A549 (cell line): ENCODE measurements at regions not wholly inside any gene's neighbourhood (a gene's known extent, or its start where the extent isn't known, plus 50 kb on each side); places are given as distances from the start of the nearest gene placed in this dataset.
A peak's percentile ranks its signal among the peaks of the same experiment; 100 is the strongest.

Experiments
- ATAC-seq, 2 experiments: fragments of 200-7000 bp in 1 of 2; fragments of >200 bp in 1 of 2; cut with Nextera tagmentation in 1 of 2; cut with Tn5 transposase in 1 of 2; 3 replicates each; pipeline versions ENCODE4 v1.8.0 to v1.9.1; 2018 to 2020; ENCODE audit warnings: mild to moderate bottlenecking in 1 of 2, moderate library complexity in 1 of 2
- CTCF ChIA-PET: fragments of 300-600 bp; sonication (Branson Sonifier 250); formaldehyde crosslinking; extraction: SDS; loops from one replicate; lab custom pipeline; 2021; ENCODE audit warnings: antibody characterized with exemption, inconsistent platforms; lab: Yijun Ruan, JAX
- POLR2A ChIA-PET: fragments of 350-600 bp; formaldehyde crosslinking; extraction: SDS; loops from one replicate; lab custom pipeline; 2021; ENCODE audit warnings: antibody characterized with exemption, inconsistent platforms; lab: Yijun Ruan, JAX
- DNase-seq, 2 experiments: peaks; one replicate each; pipeline versions ENCODE4 v3.0.0 to v3.0.0-alpha.2; 2011 to 2016; ENCODE audit warnings: low read depth in 1 of 2, low spot score in 1 of 2
- FAIRE-seq: peaks from 2 replicates; lab custom pipeline; 2011; peaks lifted over from hg19 to GRCh38; lab: Jason Lieb, UNC
- H3K27ac ChIP-seq, 2 experiments: fragments of >200 bp; sonication (Bioruptor Twin); formaldehyde crosslinking; 3 replicates each; pipeline ENCODE4 v1.5.1; 2016 to 2017
- H3K4me1 ChIP-seq: fragments of >200 bp; sonication (Bioruptor Twin); formaldehyde crosslinking; 3 replicates; pipeline ENCODE4 v1.6.1; 2016
- H3K4me2 ChIP-seq: fragments of >200 bp; sonication (Bioruptor Twin); formaldehyde crosslinking; 3 replicates; pipeline ENCODE4 v1.6.1; 2016
- H3K4me3 ChIP-seq: fragments of >200 bp; sonication (Bioruptor Twin); formaldehyde crosslinking; 3 replicates; pipeline ENCODE4 v1.5.1; 2016
- H3K9me3 ChIP-seq: fragments of >200 bp; sonication (Bioruptor Twin); formaldehyde crosslinking; 3 replicates; pipeline ENCODE4 v1.6.1; 2016
- CHD4 ChIP-seq: fragments of 200-600 bp; sonication (generic); IDR thresholded peaks from 2 replicates; pipeline ENCODE4 v1.6.1; 2016; ENCODE audit warnings: antibody characterized with exemption, mild to moderate bottlenecking, borderline replicate concordance
- EP300 ChIP-seq, 2 experiments: fragments of >200 bp; sonication (Bioruptor Twin); formaldehyde crosslinking; IDR thresholded peaks; 2 replicates in 1 of 2; 3 replicates in 1 of 2; pipeline ENCODE4 v1.6.1; 2016 to 2017
- FOSB ChIP-seq: fragments of 250-450 bp; sonication (Bioruptor Pico); IDR thresholded peaks from 2 replicates; pipeline ENCODE4 v1.5.0; 2020; ENCODE audit warnings: mild to moderate bottlenecking, moderate library complexity
- GATA3 ChIP-seq: IDR thresholded peaks from 2 replicates; pipeline ENCODE4 v1.6.1; 2012; ENCODE audit warnings: borderline replicate concordance
- HEYL ChIP-seq: fragments of 250-450 bp; sonication (Bioruptor Pico); IDR thresholded peaks from 2 replicates; pipeline ENCODE4 v1.8.0; 2021; ENCODE audit warnings: mild to moderate bottlenecking, moderate library complexity
- HOXB5 ChIP-seq: fragments of 250-450 bp; sonication (Bioruptor Pico); IDR thresholded peaks from 2 replicates; pipeline ENCODE4 v1.5.0; 2020; ENCODE audit warnings: mild to moderate bottlenecking, moderate library complexity
- JUN ChIP-seq, 2 experiments: fragments of >200 bp; sonication (Bioruptor Twin); formaldehyde crosslinking; IDR thresholded peaks; 2 replicates in 1 of 2; 3 replicates in 1 of 2; pipeline ENCODE4 v1.6.1; 2016 to 2017
- KDM1A ChIP-seq: fragments of 200-600 bp; sonication (generic); IDR thresholded peaks from 2 replicates; pipeline ENCODE4 v1.6.1; 2016; ENCODE audit warnings: low read depth, mild to moderate bottlenecking
- MAFK ChIP-seq: fragments of 450-650 bp; IDR thresholded peaks from 2 replicates; pipeline ENCODE4 v1.6.1; 2014; ENCODE audit not compliant: partially characterized antibody
- MAZ ChIP-seq: fragments of 150-350 bp; IDR thresholded peaks from 2 replicates; pipeline ENCODE4 v1.6.1; 2014; ENCODE audit warnings: antibody characterized with exemption, low read depth, low read length, borderline replicate concordance
- MYC ChIP-seq: IDR thresholded peaks from 2 replicates; pipeline ENCODE4 v1.6.1; 2012; ENCODE audit warnings: mild to moderate bottlenecking, inconsistent platforms, low read length, improper control_type of control experiment, borderline replicate concordance
- POLR2AphosphoS2 ChIP-seq: conservative IDR thresholded peaks from 2 replicates; pipeline ENCODE4 v1.6.1; 2012; ENCODE audit warnings: low read length, improper control_type of control experiment, inconsistent platforms
- RAD21 ChIP-seq, 2 experiments: fragments of >200 bp in 1 of 2; sonication (Bioruptor Twin) in 1 of 2; formaldehyde crosslinking in 1 of 2; IDR thresholded peaks in 1 of 2; conservative IDR thresholded peaks in 1 of 2; 2 replicates in 1 of 2; 3 replicates in 1 of 2; pipeline ENCODE4 v1.6.1; 2012 to 2018; ENCODE audit warnings: inconsistent platforms in 1 of 2
- RCOR1 ChIP-seq: fragments of 150-350 bp; IDR thresholded peaks from 2 replicates; pipeline ENCODE4 v1.6.1; 2014; ENCODE audit warnings: antibody characterized with exemption, low read length, low read depth
- SREBF2 ChIP-seq: fragments of 450-650 bp; IDR thresholded peaks from 2 replicates; pipeline ENCODE4 v1.6.1; 2014; ENCODE audit warnings: mild to moderate bottlenecking, moderate library complexity
- ZFP36 ChIP-seq: fragments of 450-650 bp; IDR thresholded peaks from 2 replicates; pipeline ENCODE4 v1.6.1; 2014; ENCODE audit warnings: borderline replicate concordance; ENCODE audit not compliant: partially characterized antibody
- WGBS: methylation state at CpG from one replicate; pipeline ENCODE4 v1.1.6; 2017; ENCODE audit errors: missing lambda C conversion rate; 5-methylcytosine and 5-hydroxymethylcytosine counted together
- TF ChIP-seq, protein P1 (sequence below): fragments of >200 bp; sonication (Bioruptor Twin); formaldehyde crosslinking; IDR thresholded peaks from 2 replicates; pipeline ENCODE4 v1.6.1; 2016
- TF ChIP-seq, protein P2 (sequence below): fragments of 200-600 bp; sonication (generic); IDR thresholded peaks from 2 replicates; pipeline ENCODE4 v1.6.1; 2016; ENCODE audit warnings: antibody characterized with exemption, mild to moderate bottlenecking, moderate library complexity
- TF ChIP-seq, protein P3 (sequence below): fragments of >200 bp; sonication (Bioruptor Twin); formaldehyde crosslinking; IDR thresholded peaks from 3 replicates; pipeline ENCODE4 v1.5.1; 2016
- TF ChIP-seq, protein P4 (sequence below): fragments of >200 bp; sonication (Bioruptor Twin); formaldehyde crosslinking; IDR thresholded peaks from 3 replicates; pipeline ENCODE4 v1.6.1; 2016
- TF ChIP-seq, protein P5 (sequence below): IDR thresholded peaks from 2 replicates; pipeline ENCODE4 v1.6.1; 2012

DNA sequence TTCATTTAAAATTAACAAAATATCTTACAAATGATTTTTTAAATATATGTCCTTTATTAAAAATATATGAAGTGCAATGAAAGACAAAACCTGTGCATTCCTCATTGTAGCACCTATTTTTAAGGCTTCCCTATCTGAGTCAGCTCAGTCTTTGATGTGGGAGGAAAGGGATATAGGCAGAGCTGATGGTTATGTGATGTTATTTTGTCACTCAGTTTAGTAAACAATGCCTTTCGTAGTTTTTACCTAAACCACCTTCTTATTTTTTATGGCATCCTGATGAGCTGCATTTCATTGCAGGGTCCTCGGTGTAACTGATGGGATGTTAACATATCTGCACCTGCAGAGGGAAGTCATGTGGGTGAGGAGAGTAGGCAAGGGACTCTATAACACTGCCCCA is 58.9 kb upstream of the FRMD6 start:
- DNase-seq (no peak), FAIRE-seq (no peak), ATAC-seq (no peak)
- no peak overlapping the region for H3K4me2 ChIP-seq
- H3K27ac ChIP-seq = no peak overlapping the region
- ChIA-PET POLR2A (no interaction called here), CTCF (interaction anchor here (0.9 to 1.0 kb wide), 2 partner anchors 14 to 59 kb away, joined by 3 to 4 read pairs; no protein-coding TSS in a partner anchor)
- H3K4me1 ChIP-seq = 0 out of 3 replicates have a peak, but pooled peaks cover 5% of the 10 kb centered on the region
- H3K4me3 ChIP-seq = no peak overlapping the region
- WGBS = 70% methylated on average over 2 of the region's 2 CpGs
- TF ChIP-seq RCOR1 = no peak
- TF ChIP-seq EP300 (IDR thresholded peaks at IDR 0.05) = no peak
- TF ChIP-seq RAD21 (conservative IDR thresholded peaks at IDR 0.05 in 1 of 2, IDR thresholded peaks at IDR 0.05 in 1 of 2) = no peak
- no peak for TF ChIP-seq SREBF2
- TF ChIP-seq MYC = no peak
- TF ChIP-seq GATA3 = no peak
- TF ChIP-seq KDM1A = no peak
- no peak for TF ChIP-seq JUN (IDR thresholded peaks at IDR 0.05)
- no peak for TF ChIP-seq FOSB
- TF ChIP-seq MAZ = no peak
- TF ChIP-seq, protein P1, sequence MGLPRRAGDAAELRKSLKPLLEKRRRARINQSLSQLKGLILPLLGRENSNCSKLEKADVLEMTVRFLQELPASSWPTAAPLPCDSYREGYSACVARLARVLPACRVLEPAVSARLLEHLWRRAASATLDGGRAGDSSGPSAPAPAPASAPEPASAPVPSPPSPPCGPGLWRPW = no peak
- TF ChIP-seq CHD4 = no peak
- TF ChIP-seq ZFP36 = no peak
- no peak for TF ChIP-seq MAFK
- no peaks in the 10 kb centered on the region for H3K9me3 ChIP-seq

DNA sequence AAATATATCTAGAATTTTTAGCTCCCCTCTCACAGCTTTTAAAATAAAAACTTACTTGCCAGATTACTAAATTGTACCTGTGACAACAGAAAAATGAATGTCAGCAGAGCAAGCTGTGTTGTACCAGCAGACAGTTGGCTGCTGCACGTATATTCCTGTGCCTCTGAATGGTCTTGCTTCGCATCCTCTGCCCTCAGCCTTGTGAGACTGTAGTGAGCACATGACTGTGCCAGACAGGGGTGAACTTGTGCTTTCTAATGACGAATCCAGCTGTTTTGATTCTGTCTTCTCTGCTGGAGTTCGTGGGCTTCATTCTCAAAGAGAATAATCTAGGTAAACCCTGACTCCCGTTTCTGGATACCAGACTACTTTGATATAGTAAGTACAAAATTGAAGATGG is 58.3 kb upstream of the FRMD6 start:
- Histone ChIP-seq H3K4me3 (no peak overlapping the region), H3K4me1 (0 out of 3 replicates have a peak, but pooled peaks cover 5% of the 10 kb centered on the region), H3K4me2 (no peak overlapping the region), H3K9me3 (no peaks in the 10 kb centered on the region), H3K27ac (no peak overlapping the region)
- 49% methylated on average over 5 of the region's 5 CpGs for WGBS
- DNase-seq (no peak), FAIRE-seq (no peak), ATAC-seq (peak in 1 of 2 experiments; percentile 46; a peak in 2 of 6 replicates)
- ChIA-PET POLR2A (no interaction called here), CTCF (interaction anchor here (0.9 to 1.0 kb wide), 2 partner anchors 15 to 59 kb away, joined by 3 to 4 read pairs; no protein-coding TSS in a partner anchor)
- no peak for TF ChIP-seq HEYL (CRISPR knock-in tag)
- no peak for TF ChIP-seq HOXB5 (CRISPR knock-in tag)
- TF ChIP-seq, protein P2, sequence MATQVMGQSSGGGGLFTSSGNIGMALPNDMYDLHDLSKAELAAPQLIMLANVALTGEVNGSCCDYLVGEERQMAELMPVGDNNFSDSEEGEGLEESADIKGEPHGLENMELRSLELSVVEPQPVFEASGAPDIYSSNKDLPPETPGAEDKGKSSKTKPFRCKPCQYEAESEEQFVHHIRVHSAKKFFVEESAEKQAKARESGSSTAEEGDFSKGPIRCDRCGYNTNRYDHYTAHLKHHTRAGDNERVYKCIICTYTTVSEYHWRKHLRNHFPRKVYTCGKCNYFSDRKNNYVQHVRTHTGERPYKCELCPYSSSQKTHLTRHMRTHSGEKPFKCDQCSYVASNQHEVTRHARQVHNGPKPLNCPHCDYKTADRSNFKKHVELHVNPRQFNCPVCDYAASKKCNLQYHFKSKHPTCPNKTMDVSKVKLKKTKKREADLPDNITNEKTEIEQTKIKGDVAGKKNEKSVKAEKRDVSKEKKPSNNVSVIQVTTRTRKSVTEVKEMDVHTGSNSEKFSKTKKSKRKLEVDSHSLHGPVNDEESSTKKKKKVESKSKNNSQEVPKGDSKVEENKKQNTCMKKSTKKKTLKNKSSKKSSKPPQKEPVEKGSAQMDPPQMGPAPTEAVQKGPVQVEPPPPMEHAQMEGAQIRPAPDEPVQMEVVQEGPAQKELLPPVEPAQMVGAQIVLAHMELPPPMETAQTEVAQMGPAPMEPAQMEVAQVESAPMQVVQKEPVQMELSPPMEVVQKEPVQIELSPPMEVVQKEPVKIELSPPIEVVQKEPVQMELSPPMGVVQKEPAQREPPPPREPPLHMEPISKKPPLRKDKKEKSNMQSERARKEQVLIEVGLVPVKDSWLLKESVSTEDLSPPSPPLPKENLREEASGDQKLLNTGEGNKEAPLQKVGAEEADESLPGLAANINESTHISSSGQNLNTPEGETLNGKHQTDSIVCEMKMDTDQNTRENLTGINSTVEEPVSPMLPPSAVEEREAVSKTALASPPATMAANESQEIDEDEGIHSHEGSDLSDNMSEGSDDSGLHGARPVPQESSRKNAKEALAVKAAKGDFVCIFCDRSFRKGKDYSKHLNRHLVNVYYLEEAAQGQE = no peak
- TF ChIP-seq, protein P3, sequence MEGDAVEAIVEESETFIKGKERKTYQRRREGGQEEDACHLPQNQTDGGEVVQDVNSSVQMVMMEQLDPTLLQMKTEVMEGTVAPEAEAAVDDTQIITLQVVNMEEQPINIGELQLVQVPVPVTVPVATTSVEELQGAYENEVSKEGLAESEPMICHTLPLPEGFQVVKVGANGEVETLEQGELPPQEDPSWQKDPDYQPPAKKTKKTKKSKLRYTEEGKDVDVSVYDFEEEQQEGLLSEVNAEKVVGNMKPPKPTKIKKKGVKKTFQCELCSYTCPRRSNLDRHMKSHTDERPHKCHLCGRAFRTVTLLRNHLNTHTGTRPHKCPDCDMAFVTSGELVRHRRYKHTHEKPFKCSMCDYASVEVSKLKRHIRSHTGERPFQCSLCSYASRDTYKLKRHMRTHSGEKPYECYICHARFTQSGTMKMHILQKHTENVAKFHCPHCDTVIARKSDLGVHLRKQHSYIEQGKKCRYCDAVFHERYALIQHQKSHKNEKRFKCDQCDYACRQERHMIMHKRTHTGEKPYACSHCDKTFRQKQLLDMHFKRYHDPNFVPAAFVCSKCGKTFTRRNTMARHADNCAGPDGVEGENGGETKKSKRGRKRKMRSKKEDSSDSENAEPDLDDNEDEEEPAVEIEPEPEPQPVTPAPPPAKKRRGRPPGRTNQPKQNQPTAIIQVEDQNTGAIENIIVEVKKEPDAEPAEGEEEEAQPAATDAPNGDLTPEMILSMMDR = no peak
- TF ChIP-seq, protein P4, sequence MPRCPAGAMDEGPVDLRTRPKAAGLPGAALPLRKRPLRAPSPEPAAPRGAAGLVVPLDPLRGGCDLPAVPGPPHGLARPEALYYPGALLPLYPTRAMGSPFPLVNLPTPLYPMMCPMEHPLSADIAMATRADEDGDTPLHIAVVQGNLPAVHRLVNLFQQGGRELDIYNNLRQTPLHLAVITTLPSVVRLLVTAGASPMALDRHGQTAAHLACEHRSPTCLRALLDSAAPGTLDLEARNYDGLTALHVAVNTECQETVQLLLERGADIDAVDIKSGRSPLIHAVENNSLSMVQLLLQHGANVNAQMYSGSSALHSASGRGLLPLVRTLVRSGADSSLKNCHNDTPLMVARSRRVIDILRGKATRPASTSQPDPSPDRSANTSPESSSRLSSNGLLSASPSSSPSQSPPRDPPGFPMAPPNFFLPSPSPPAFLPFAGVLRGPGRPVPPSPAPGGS = no peak
- TF ChIP-seq, protein P5, sequence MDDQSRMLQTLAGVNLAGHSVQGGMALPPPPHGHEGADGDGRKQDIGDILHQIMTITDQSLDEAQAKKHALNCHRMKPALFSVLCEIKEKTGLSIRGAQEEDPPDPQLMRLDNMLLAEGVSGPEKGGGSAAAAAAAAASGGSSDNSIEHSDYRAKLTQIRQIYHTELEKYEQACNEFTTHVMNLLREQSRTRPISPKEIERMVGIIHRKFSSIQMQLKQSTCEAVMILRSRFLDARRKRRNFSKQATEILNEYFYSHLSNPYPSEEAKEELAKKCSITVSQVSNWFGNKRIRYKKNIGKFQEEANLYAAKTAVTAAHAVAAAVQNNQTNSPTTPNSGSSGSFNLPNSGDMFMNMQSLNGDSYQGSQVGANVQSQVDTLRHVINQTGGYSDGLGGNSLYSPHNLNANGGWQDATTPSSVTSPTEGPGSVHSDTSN = no peak
- TF ChIP-seq POLR2AphosphoS2 = no peak
